Epithelial cell of proximal tubule (primary cell): ENCODE measurements at regions not wholly inside any gene's neighbourhood (a gene's known extent, or its start where the extent isn't known, plus 50 kb on each side); places are given as distances from the start of the nearest gene placed in this dataset.
A peak's percentile ranks its signal among the peaks of the same experiment; 100 is the strongest.

Experiments used
- DNase-seq: peaks from one replicate; pipeline ENCODE4 v3.0.0-alpha.2; 2011; ENCODE audit warnings: low read depth
- H3K4me3 ChIP-seq: 2 replicates; pipeline ENCODE4 v1.5.1; 2011; ENCODE audit warnings: low read depth, mild to moderate bottlenecking, low read length
- CTCF ChIP-seq: conservative IDR thresholded peaks from 2 replicates; pipeline ENCODE4 v1.5.1; 2012; ENCODE audit warnings: low read depth, mild to moderate bottlenecking, low read length

DNA sequence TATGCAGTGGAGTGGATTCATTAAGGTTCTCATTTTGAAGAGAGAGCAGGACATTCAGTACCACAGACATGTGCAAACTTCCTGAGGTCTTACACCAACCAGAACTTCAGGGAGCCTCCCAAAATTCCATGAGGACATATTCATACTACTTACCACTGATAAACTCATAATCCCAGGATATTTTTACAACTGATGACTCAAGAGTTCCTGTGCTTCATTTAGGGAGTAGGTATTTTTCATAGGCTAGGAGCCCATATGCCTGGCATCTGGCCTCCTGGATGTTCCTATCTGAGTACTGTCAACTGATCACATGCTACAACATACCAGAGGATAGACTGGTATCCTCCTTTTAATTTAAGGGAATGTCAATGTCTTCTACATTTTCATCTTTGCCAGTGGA, 578.0 kb downstream of the EFNA5 start:
- DNase-seq: no peak
- no peak for TF ChIP-seq CTCF
- H3K4me3 ChIP-seq: no peak overlapping the region

DNA sequence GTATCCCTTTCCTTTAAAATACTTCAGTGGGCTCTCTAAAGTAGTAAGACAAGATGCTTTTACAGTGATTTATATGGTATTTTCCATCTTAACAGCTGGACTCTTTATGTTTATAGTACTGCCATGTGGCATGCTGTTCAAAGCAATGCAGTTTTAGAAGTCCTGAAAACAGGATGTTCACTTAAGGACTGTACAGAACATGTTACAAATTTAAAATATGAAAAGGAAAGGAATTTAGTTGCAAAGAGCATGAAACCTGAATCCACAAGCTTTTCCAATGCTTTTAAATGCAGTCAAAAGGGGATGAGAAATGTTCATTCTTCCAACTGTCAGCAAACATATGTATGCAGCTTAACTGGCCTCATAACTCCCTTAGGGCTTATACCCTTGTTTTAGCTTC, 580.2 kb downstream of the EFNA5 start:
- no peak for DNase-seq
- no peak overlapping the region for H3K4me3 ChIP-seq
- no peak for TF ChIP-seq CTCF

DNA sequence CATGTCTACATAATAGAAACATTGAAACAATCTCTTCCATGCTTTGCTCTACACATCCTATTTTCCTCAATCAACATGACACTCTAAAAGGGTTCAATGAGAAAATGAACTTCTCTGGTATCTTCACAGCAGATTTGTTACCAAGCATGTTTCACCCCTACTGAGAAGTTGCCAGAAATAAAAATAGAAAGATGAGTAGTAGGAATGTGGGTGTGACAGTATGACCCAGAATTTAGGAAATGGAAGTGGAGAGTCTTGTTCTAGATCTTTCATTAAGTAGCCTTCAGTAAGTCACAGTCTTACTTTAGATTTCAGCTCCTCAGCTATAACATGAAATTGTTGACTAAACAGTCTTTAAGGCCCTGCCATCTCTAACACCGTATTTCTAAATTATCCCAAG, 581.8 kb downstream of the EFNA5 start:
- no peak for TF ChIP-seq CTCF
- DNase-seq: no peak

GRCh38 chr5:107085572-107085971, 585.2 kb downstream of the EFNA5 start:
- no peak overlapping the region for H3K4me3 ChIP-seq
- DNase-seq: no peak
- TF ChIP-seq CTCF: no peak

More for the DNA sequence above, 581.8 kb downstream of the EFNA5 start:
- H3K4me3 ChIP-seq: no peak overlapping the region

GRCh38 chr5:107074996-107075395, 595.7 kb downstream of the EFNA5 start:
- no peak for TF ChIP-seq CTCF
- no peak overlapping the region for H3K4me3 ChIP-seq
- DNase-seq: peak; percentile 93

DNA sequence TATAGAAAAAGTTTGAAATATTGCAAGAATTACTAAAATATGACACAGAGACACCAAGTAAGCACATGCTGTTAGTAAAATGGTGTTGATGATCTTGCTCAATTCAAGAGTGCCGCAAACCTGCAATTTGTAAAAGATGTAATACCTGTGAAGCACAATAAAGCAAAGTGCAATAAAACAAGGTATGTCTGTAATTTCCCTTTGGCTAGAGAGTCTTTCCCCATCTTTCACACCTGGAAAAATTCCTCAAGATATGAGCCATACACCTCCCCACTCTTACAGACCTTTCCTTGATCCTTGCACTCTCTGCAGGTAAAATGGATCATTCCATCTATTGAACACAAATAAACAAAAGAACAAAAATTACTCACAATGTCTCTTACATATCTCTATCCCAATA, 597.8 kb downstream of the EFNA5 start:
- no peak for TF ChIP-seq CTCF
- DNase-seq: no peak

DNA sequence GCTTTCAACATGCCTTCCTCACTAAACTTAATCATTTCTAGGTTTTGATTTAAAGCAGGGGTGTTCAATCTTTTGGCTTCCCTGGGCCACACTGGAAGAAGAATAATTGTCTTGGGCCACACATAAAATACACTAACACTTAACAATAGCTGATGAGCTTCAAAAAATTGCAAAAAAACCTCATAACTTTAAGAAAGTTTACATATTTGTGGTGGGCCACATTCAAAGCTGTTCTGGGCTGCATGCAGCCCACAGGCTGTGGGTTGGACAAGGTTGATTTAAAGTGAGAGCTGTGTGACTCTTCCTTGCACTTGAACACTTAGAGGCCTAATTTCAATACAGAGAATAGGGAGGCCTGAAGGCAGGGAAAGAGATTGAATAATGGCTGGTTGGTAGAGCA, 598.3 kb downstream of the EFNA5 start:
- no peak for DNase-seq
- TF ChIP-seq CTCF: no peak
- H3K4me3 ChIP-seq: no peak overlapping the region

More for the DNA sequence above, 597.8 kb downstream of the EFNA5 start:
- H3K4me3 ChIP-seq: no peak overlapping the region
